AG08395 (cell line): ENCODE measurements at regions not wholly inside any gene's neighbourhood (a gene's known extent, or its start where the extent isn't known, plus 50 kb on each side); places are given as distances from the start of the nearest gene placed in this dataset.
"Not testable (repeated sequence)": the region's sequence is repeated elsewhere in the genome, so short reads cannot be mapped to it uniquely, and the experiment has no call there.

Experiments
- DNase-seq: peaks from one replicate; pipeline ENCODE4 v3.0.0; 2012; ENCODE audit warnings: mixed read lengths, low spot score

- peak; percentile 68 for DNase-seq
Observed at GRCh38 chr7:101743241-101743994, 74.0 kb upstream of the CUX1 start.

- DNase-seq: no peak
Observed at GRCh38 chr7:101743995-101744360, 73.4 kb upstream of the CUX1 start.

GRCh38 chr7:101744588-101744987 is 72.8 kb upstream of the CUX1 start:
- no peak for DNase-seq

GRCh38 chr7:101746314-101746713 is 71.1 kb upstream of the CUX1 start:
- DNase-seq: no peak

- no peak for DNase-seq
Observed at GRCh38 chr7:101747053-101747878, 70.2 kb upstream of the CUX1 start.

- DNase-seq: no peak
Observed at GRCh38 chr7:101747879-101748345, 69.5 kb upstream of the CUX1 start.

- no peak for DNase-seq
Observed at GRCh38 chr7:101749891-101750290, 67.5 kb upstream of the CUX1 start.

- no peak for DNase-seq
Observed at GRCh38 chr7:101753316-101753715, 64.1 kb upstream of the CUX1 start.

GRCh38 chr7:101754424-101755159 is 62.8 kb upstream of the CUX1 start:
- DNase-seq: peak; percentile 36

- no peak for DNase-seq
Observed at GRCh38 chr7:101757879-101758278, 59.5 kb upstream of the CUX1 start.

- DNase-seq: not testable (repeated sequence)
Observed at GRCh38 chr7:101758519-101758918, 58.9 kb upstream of the CUX1 start.

- DNase-seq: no peak
Observed at GRCh38 chr7:101764221-101764620, 53.2 kb upstream of the CUX1 start.

- no peak for DNase-seq
Observed at GRCh38 chr7:101767544-101767943, 49.9 kb upstream of the CUX1 start.
